ENCODE measurements at regions not wholly inside any gene's neighbourhood (a gene's known extent, or its start where the extent isn't known, plus 50 kb on each side); places are given as distances from the start of the nearest gene placed in this dataset.

DNA sequence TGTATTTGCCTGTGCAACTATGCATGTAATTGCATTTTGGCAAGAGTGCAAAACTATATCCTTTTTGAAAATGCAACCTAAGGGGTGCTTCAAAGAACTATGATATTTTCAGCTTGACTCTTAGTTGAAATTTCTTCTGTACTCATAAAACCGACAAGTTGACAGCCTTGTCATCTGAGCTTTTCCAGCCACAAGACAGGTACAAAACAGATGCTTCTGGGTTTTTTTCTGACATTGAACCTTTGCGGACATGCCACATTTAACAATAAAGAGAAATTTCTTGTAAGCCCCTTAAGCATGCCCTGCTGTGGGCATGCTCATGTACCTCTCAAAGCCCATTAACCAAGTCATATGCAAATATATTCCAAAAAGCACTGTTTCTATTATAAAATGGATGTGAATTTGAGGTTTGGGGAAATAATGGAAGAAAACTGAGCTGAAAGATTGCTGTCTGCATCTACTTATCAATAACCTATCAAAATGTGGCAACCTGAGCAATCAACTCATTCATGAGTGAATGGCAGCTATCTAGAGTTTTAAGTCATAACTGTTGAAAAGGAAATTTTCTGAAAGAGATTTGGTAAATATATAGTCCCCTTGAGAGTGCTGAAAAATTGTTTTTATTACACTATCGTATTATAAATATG is 1117.0 kb upstream of the LRRTM3 start:
- Histone ChIP-seq H3K9me3 (no peaks in the 10 kb centered on the region), H3K27ac (no peak overlapping the region), H3K27me3 (no peaks in the 10 kb centered on the region), H3K4me1 (ENCODE audit: insufficient read depth) (no peaks in the 10 kb centered on the region), H3K36me3 (no peaks in the 10 kb centered on the region), H3K4me3 (no peak overlapping the region)
- DNase-seq, result no peak
- TF ChIP-seq POLR2A (IDR thresholded peaks at IDR 0.05), result no peak
- TF ChIP-seq EP300 (IDR thresholded peaks at IDR 0.05), result no peak
- TF ChIP-seq, protein P1, sequence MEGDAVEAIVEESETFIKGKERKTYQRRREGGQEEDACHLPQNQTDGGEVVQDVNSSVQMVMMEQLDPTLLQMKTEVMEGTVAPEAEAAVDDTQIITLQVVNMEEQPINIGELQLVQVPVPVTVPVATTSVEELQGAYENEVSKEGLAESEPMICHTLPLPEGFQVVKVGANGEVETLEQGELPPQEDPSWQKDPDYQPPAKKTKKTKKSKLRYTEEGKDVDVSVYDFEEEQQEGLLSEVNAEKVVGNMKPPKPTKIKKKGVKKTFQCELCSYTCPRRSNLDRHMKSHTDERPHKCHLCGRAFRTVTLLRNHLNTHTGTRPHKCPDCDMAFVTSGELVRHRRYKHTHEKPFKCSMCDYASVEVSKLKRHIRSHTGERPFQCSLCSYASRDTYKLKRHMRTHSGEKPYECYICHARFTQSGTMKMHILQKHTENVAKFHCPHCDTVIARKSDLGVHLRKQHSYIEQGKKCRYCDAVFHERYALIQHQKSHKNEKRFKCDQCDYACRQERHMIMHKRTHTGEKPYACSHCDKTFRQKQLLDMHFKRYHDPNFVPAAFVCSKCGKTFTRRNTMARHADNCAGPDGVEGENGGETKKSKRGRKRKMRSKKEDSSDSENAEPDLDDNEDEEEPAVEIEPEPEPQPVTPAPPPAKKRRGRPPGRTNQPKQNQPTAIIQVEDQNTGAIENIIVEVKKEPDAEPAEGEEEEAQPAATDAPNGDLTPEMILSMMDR (IDR thresholded peaks at IDR 0.05), result no peak
- intact Hi-C loops (cut with DNase I), result no loop called here
- WGBS, 3 donors, result 76 to 82% (median 80%) methylated on average over 3 of the region's 3 CpGs

DNA sequence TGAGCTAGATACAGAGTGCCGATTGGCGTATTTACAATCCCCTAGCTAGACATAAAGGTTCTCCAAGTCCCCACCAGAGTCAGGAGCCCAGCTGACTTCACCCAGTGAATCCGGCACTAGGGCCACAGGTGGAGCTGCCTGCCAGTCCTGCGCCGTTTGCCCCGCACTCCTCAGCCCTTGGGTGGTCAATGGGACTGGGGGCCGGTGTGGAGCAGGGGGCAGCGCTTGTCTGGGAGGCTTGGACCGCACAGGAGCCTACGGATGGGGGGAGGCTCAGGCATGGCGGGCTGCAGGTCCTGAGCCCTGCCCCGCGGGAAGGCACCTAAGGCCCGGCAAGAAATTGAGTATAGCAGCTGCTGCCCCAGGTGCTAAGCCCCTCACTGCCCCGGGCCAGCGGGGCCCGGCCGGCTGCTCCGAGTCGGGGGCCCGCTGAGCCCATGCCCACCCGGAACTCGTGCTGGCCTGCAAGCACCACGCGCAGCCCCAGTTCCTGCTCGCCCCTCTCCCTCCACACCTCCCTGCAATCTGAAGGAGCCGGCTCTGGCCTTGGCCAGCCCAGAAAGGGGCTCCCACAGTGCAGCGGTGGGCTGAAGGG is 1113.8 kb upstream of the LRRTM3 start:
- TF ChIP-seq POLR2A (IDR thresholded peaks at IDR 0.05), result no peak
- no peak for TF ChIP-seq EP300 (IDR thresholded peaks at IDR 0.05)
- TF ChIP-seq, protein P1 (IDR thresholded peaks at IDR 0.05), result no peak
- intact Hi-C loops (cut with DNase I), result no loop called here
- Histone ChIP-seq H3K36me3 (no peaks in the 10 kb centered on the region), H3K4me1 (ENCODE audit: insufficient read depth) (no peaks in the 10 kb centered on the region), H3K4me3 (no peak overlapping the region), H3K27ac (no peak overlapping the region), H3K27me3 (peaks cover 3% of the 10 kb centered on the region), H3K9me3 (no peaks in the 10 kb centered on the region)
- no peak for DNase-seq
- WGBS, 3 donors, result 97 to 98% (median 98%) methylated on average over 16 to 28 of the region's 28 CpGs

DNA sequence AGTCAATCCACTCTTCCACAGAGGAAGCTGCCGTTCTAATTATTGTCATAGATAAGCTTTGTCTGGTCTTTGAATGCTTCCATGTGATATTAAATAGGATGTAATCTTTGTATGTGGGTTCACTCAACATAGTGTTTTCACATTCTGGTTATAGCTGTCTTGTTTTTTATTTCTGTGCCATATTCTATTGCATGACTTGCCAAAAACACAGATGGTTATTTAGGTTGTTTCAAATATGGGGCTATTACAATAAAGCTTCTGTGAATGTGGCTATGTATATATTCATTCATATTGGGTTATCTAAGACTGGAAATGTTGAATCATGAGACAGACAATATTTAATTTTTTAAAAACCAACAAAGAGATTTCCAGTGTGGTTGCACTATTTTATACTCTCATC is 1109.3 kb upstream of the LRRTM3 start:
- Histone ChIP-seq H3K4me1 (ENCODE audit: insufficient read depth) (no peaks in the 10 kb centered on the region), H3K27ac (no peak overlapping the region), H3K9me3 (no peaks in the 10 kb centered on the region), H3K36me3 (no peaks in the 10 kb centered on the region), H3K27me3 (peaks cover 3% of the 10 kb centered on the region), H3K4me3 (no peak overlapping the region)
- intact Hi-C loops (cut with DNase I), result no loop called here
- TF ChIP-seq EP300 (IDR thresholded peaks at IDR 0.05) (no peak), POLR2A (IDR thresholded peaks at IDR 0.05) (no peak)
- TF ChIP-seq, protein P1 (IDR thresholded peaks at IDR 0.05), result no peak
- WGBS, 3 donors, result 42 to 64% (median 57%) methylated on average over 1 of the region's 1 CpG
- no peak for DNase-seq

DNA sequence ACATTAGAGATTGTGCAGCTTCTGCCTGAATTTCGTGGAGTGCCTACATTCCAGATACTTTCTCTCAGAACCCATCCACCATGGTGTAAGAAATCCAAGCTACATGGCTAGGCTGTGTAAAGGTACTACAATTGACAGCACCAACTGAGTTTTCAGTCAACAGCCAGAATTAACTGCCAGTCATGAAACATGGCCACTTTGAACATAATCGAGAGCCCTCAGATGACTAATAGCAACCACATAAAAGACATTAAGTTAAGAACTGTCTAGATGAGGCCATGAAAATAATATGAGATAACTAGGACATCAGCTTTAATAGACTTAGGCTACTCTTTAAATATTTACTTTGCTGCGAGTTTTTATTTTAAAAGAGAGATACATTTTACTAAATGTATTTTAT is 1106.8 kb upstream of the LRRTM3 start:
- TF ChIP-seq, protein P1 (IDR thresholded peaks at IDR 0.05), result no peak
- no peak for TF ChIP-seq POLR2A (IDR thresholded peaks at IDR 0.05)
- TF ChIP-seq EP300 (IDR thresholded peaks at IDR 0.05), result no peak
- Histone ChIP-seq H3K27ac (no peak overlapping the region), H3K4me3 (no peak overlapping the region), H3K27me3 (peaks cover 3% of the 10 kb centered on the region), H3K9me3 (no peaks in the 10 kb centered on the region), H3K4me1 (ENCODE audit: insufficient read depth) (no peaks in the 10 kb centered on the region), H3K36me3 (no peaks in the 10 kb centered on the region)
- WGBS, 3 donors, result 89 to 94% (median 90%) methylated on average over 3 of the region's 3 CpGs
- no peak for DNase-seq
- intact Hi-C loops (cut with DNase I), result no loop called here
